GM18867 (cell line): ENCODE measurements at regions not wholly inside any gene's neighbourhood (a gene's known extent, or its start where the extent isn't known, plus 50 kb on each side); places are given as distances from the start of the nearest gene placed in this dataset.

Experiments used
- ATAC-seq: cut with Tn5 transposase; IDR thresholded peaks from one replicate; pipeline ENCODE4 v1.9.1; 2021; ENCODE audit warnings: mild to moderate bottlenecking, moderate library complexity; ENCODE audit not compliant: unreplicated experiment

DNA sequence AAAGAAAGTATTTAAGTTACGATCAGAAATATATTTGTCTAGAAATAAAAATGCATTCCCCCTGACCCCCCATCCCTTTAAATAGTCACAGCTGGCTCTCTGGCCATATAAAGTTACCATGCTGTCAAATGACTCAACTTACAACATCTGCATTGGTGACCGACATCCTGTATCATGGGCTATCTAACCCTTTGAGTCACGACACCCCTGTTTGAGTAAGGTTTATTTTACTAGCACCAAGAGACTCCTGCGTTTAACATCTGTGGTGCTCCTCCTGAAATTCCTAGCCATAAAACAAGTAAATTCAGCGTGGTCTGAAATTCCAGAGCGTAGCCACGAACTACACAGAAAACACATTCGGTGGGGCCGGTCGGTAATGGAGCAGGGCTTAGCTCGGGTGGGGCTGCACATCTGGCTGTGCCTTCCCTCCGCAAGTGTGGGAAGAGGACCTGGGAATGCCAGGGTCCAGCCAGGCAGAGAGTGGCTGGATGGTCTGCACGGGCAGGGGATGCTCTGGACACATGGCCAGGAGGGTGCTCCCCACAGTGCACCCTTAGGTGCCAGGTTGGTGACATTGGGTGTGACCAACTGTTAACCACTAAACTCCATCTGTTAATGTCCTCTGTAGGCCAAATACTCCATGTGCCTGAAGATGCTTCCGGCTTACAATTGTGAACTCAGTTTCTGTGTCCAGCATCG lies 53.0 kb upstream of the CLDN14 start:
- no peak for ATAC-seq

- ATAC-seq: no peak
Measured at GRCh38 chr21:36533468-36533848, 53.5 kb upstream of the CLDN14 start.

DNA sequence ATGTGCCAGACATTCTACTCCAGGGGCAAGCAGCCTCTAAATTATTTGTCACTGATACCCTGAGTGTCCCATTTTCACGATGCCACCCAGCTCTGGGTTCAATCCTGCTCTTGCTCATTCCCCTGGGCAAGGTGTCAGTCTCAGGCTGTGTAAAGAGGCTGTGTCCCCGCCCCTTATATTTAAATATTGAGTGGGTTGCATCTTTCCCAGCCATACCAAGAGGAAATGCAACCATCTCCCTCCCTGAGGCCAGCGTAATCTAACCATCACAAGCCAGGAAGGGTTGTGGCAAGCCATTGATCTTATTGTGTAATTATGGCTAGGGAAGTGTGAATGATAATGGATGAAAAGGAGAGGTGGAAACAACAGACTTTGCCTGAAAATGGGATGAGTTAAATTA lies 54.7 kb upstream of the CLDN14 start:
- ATAC-seq: no peak

- peak; percentile 70 for ATAC-seq
Measured at GRCh38 chr21:36535618-36536241, 55.8 kb upstream of the CLDN14 start.

GRCh38 chr21:36538761-36539160 lies 58.8 kb upstream of the CLDN14 start:
- no peak for ATAC-seq

DNA sequence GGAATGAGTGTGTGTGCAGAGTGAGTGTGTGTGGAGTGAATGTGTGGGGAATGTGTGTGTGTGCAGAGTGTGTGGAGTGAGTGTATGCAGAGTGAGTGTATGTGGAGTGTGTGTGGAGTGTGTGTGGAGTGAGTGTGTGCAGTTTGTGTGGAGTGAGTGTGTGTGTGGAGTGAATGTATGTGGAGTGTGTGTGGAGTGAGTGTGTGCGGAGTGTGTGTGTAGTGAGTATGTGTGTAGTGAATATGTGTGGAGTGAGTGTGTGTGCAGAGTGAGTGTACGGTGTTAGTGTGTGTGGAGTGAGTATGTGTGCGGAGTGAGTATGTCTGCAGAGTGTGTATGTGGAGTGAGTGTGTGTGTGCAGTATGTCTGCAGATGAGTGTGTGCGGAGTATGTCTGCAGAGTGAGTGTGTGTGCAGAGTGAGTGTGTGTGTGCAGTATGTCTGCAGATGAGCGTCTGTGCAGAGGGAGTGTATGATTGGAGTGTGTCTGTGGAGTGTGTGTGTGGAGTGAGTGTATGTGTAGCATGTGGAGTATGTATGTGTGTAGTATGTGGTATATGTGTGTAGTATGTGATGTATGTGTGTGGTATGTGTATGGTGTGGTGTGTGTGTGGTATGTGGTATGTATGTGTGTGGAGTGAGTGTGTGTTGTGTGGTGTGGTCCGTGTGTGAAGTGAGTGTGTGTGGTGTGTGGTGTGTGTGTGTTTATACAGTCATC lies 59.7 kb upstream of the CLDN14 start:
- ATAC-seq: no peak

- no peak for ATAC-seq
Measured at GRCh38 chr21:36540700-36541099, 60.8 kb upstream of the CLDN14 start.

DNA sequence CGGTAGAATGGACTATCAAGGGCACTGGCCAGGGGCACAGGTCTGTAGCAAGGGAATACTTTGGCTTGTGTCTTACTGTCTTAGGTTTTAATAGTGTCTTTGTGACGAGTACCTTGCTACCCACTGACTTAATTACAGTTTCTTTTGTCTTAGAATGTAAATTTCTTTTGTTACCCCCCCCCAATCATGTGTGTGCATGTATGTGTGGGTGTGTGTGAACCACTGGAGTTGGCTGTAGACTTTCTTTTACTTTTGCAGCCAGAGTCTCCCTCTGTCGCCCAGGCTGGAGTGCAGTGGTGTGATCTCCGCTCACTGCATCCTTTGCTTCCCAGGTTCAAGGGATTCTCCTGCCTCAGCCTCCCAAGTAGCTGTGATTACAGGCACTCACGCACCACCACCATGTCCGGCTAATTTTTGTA lies 61.8 kb upstream of the CLDN14 start:
- ATAC-seq: no peak

- ATAC-seq: peak; percentile 63
Measured at GRCh38 chr21:36542312-36543101, 62.6 kb upstream of the CLDN14 start.

DNA sequence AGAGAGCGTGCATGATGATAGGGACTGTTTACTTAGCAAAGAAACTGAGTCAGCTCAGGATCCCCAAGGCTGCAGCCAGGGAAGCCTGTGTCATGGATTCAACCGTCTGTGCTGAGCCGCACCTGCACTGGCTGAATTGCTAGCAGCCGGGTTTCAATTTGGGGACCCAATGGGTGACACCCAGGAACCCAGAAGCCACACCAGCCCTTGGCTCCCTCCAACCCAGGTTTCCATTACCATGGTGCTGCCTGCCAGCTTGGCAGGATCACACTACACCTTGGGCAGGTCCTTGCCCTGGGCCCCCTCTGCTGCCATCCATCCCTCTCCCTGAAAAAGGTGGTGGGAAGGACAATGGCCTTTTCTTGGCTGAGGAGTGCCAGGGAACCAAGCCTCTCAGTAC lies 64.0 kb upstream of the CLDN14 start:
- ATAC-seq: no peak

DNA sequence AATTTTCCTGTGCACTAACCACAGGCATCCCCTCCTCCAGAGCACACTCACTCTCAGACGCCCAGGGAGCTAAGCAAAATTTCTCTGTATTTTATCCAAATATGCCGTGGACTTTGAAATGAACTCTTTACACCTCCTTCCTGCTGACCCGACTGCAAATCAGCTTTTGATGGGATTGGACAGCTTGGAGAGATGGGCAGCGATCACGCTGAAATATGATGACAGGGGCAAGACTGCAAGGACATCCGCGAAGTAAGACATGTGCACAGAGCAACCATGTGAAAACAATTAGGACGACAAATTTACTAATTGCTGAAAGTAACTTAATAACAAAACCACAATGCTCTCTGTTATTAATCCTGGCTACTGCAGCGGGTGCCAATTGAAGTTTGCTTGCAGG lies 64.6 kb upstream of the CLDN14 start:
- ATAC-seq: no peak

DNA sequence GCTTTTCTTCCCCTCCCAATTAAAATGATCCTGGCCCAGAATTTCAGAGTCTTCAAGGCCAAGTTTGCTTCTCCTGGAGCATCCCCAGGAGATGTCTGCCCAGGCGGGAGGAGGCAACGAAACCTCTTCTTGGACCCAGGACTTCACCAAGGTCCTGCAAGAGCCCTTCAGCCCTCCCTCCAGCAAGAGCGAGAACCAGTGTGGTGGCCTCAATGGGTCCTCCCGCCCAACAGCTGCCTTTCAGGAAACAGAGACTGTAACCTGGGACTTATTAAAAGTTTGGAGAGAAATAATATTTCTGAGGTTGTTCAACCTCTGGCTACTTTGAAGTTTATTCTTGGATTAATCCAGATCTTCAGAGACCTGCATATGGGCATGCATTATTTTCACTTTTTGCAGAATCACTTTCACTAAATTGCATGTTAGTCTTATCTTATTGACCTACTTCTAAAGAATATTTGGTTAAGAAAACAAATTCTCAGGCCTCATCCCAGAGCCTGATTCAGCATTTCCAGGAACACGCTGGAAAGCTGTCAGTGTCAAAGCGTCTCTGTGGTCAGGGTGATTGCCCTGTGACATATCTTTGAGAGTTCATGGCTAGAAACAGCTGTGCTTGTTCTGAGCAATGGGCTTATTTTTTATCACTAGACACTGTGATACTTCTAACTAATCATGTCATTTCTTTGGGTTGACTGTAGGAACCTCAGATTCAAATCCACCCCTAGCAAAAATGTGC lies 66.0 kb upstream of the CLDN14 start:
- no peak for ATAC-seq

GRCh38 chr21:36547464-36547863 lies 67.5 kb upstream of the CLDN14 start:
- ATAC-seq: no peak

- no peak for ATAC-seq
Measured at GRCh38 chr21:36548866-36549265, 68.9 kb upstream of the CLDN14 start.

DNA sequence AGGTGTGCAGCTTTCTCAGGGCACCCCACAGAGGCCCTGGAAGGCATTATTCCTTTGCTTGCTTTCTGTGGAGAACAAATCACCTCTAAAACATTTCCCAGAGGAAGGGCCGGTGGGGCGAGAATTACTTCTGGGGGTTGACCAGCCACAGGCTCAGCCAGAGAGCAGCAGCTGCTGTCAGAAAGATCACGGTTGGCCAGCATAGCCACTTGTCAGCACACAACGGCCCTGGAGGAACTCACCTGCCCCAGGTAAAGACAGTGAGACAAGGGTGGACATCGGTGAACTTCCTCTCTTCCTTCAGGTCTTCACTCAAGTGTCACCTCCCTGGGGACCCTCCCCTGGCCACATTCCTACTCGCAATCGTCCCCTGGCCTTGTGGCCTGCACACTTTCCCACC lies 69.5 kb upstream of the CLDN14 start:
- no peak for ATAC-seq

- ATAC-seq: no peak
Measured at GRCh38 chr21:36550761-36551160, 70.8 kb upstream of the CLDN14 start.

DNA sequence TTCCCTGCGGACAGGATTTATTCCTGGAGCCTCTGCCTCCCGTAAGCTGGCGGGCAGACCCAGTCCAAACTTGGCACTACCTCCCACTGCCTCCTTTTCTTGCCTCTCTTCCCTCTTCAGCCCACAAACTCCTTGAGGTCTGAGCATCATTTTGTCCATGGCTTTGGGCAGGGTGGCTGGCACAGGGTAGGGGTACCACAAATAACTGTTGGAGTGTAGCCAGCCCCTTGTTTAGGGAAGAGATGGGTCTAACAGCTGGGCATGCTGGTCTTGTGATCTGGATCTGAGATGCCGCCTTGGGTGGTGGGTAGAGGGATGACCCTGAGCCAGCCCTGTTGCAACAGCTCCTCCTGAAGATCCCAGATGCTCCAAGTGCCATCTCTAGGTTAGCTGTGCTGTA lies 71.4 kb upstream of the CLDN14 start:
- ATAC-seq: no peak

- no peak for ATAC-seq
Measured at GRCh38 chr21:36551731-36552433, 72.0 kb upstream of the CLDN14 start.

- ATAC-seq: no peak
Measured at GRCh38 chr21:36552434-36552785, 72.5 kb upstream of the CLDN14 start.

DNA sequence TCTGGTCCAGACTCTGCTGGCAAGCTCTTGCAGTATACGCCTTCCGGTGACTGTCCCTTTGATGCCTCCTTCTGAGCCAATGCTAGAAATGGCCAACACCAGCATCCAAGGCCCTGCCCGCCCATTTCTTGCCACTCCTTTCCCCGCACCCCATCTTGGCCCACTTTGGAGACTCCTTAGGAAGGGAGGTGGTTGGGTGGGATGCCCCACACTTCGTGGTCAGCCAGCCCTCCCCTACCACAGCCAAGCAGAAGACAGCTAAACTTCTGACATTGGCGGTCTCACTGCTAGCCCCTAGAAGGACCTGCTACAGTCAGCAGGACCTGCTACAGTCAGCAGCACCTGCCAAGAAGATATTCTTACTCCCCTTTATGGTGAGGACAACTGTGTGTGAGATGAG lies 73.5 kb upstream of the CLDN14 start:
- no peak for ATAC-seq
